ENCODE measurements at regions not wholly inside any gene's neighbourhood (a gene's known extent, or its start where the extent isn't known, plus 50 kb on each side); places are given as distances from the start of the nearest gene placed in this dataset.

GRCh38 chr12:115215544-115215943 lies 531.6 kb upstream of the TBX3 start:
- DNase-seq (ENCODE audit: low read depth), result no peak

- DNase-seq (ENCODE audit: low read depth), result no peak
Measured at GRCh38 chr12:115213538-115214016, 529.6 kb upstream of the TBX3 start.

GRCh38 chr12:115213118-115213517 lies 529.1 kb upstream of the TBX3 start:
- DNase-seq (ENCODE audit: low read depth), result no peak

GRCh38 chr12:115212356-115212755 lies 528.4 kb upstream of the TBX3 start:
- DNase-seq (ENCODE audit: low read depth), result no peak

GRCh38 chr12:115210533-115211252 lies 526.7 kb upstream of the TBX3 start:
- DNase-seq (ENCODE audit: low read depth), result no peak

GRCh38 chr12:115209230-115209629 lies 525.3 kb upstream of the TBX3 start:
- no peak for DNase-seq (ENCODE audit: low read depth)

- no peak for DNase-seq (ENCODE audit: low read depth)
Measured at GRCh38 chr12:115208098-115208497, 524.1 kb upstream of the TBX3 start.

- DNase-seq (ENCODE audit: low read depth), result no peak
Measured at GRCh38 chr12:115207216-115207915, 523.4 kb upstream of the TBX3 start.

- DNase-seq (ENCODE audit: low read depth), result no peak
Measured at GRCh38 chr12:115206801-115207200, 522.8 kb upstream of the TBX3 start.

- DNase-seq (ENCODE audit: low read depth), result no peak
Measured at GRCh38 chr12:115205755-115206308, 521.9 kb upstream of the TBX3 start.

GRCh38 chr12:115204957-115205754 lies 521.2 kb upstream of the TBX3 start:
- peak; percentile 17 for DNase-seq (ENCODE audit: low read depth)

- peak; percentile 15 for DNase-seq (ENCODE audit: low read depth)
Measured at GRCh38 chr12:115203701-115204100, 519.7 kb upstream of the TBX3 start.

GRCh38 chr12:115201966-115202365 lies 518.0 kb upstream of the TBX3 start:
- no peak for DNase-seq (ENCODE audit: low read depth)

- peak; percentile 17 for DNase-seq (ENCODE audit: low read depth)
Measured at GRCh38 chr12:115199831-115200230, 515.9 kb upstream of the TBX3 start.

GRCh38 chr12:115194857-115195256 lies 510.9 kb upstream of the TBX3 start:
- DNase-seq (ENCODE audit: low read depth), result no peak

- DNase-seq (ENCODE audit: low read depth), result no peak
Measured at GRCh38 chr12:115194448-115194847, 510.5 kb upstream of the TBX3 start.

GRCh38 chr12:115191342-115191741 lies 507.4 kb upstream of the TBX3 start:
- no peak for DNase-seq (ENCODE audit: low read depth)

- DNase-seq (ENCODE audit: low read depth), result no peak
Measured at GRCh38 chr12:115190010-115190770, 506.2 kb upstream of the TBX3 start.

GRCh38 chr12:115185506-115185905 lies 501.5 kb upstream of the TBX3 start:
- no peak for DNase-seq (ENCODE audit: low read depth)

- no peak for DNase-seq (ENCODE audit: low read depth)
Measured at GRCh38 chr12:115183752-115184151, 499.8 kb upstream of the TBX3 start.

- DNase-seq (ENCODE audit: low read depth), result no peak
Measured at GRCh38 chr12:115177899-115178298, 493.9 kb upstream of the TBX3 start.

All from non-pigmented ciliary epithelial cell (primary cell).